ENCODE measurements at regions not wholly inside any gene's neighbourhood (a gene's known extent, or its start where the extent isn't known, plus 50 kb on each side); places are given as distances from the start of the nearest gene placed in this dataset.
"Not testable (repeated sequence)": the region's sequence is repeated elsewhere in the genome, so short reads cannot be mapped to it uniquely, and the experiment has no call there.

GRCh38 chr14:97796511-97796910 is 999.3 kb downstream of the VRK1 start:
- DNase-seq (ENCODE audit: low read depth): no peak

- no peak for DNase-seq (ENCODE audit: low read depth)
These were observed 1001.0 kb downstream of the VRK1 start for GRCh38 chr14:97798176-97798575.

GRCh38 chr14:97802430-97803373 is 1005.5 kb downstream of the VRK1 start:
- DNase-seq (ENCODE audit: low read depth): no peak

- DNase-seq (ENCODE audit: low read depth): no peak
These were observed 1006.9 kb downstream of the VRK1 start for GRCh38 chr14:97804056-97804455.

- no peak for DNase-seq (ENCODE audit: low read depth)
These were observed 1009.7 kb downstream of the VRK1 start for GRCh38 chr14:97806891-97807290.

GRCh38 chr14:97808541-97808940 is 1011.4 kb downstream of the VRK1 start:
- DNase-seq (ENCODE audit: low read depth): not testable (repeated sequence)

GRCh38 chr14:97813556-97813955 is 1016.4 kb downstream of the VRK1 start:
- no peak for DNase-seq (ENCODE audit: low read depth)

GRCh38 chr14:97820781-97821180 is 1023.6 kb downstream of the VRK1 start:
- no peak for DNase-seq (ENCODE audit: low read depth)

- DNase-seq (ENCODE audit: low read depth): no peak
These were observed 1027.0 kb downstream of the VRK1 start for GRCh38 chr14:97824218-97824617.

- no peak for DNase-seq (ENCODE audit: low read depth)
These were observed 1030.6 kb downstream of the VRK1 start for GRCh38 chr14:97827746-97828145.

GRCh38 chr14:97832776-97833175 is 1035.6 kb downstream of the VRK1 start:
- no peak for DNase-seq (ENCODE audit: low read depth)

GRCh38 chr14:97838986-97839385 is 1041.8 kb downstream of the VRK1 start:
- DNase-seq (ENCODE audit: low read depth): no peak

- DNase-seq (ENCODE audit: low read depth): no peak
These were observed 1043.0 kb downstream of the VRK1 start for GRCh38 chr14:97840159-97840558.

- no peak for DNase-seq (ENCODE audit: low read depth)
These were observed 1044.6 kb downstream of the VRK1 start for GRCh38 chr14:97841762-97842161.

GRCh38 chr14:97843066-97843465 is 1045.9 kb downstream of the VRK1 start:
- DNase-seq (ENCODE audit: low read depth): no peak

- DNase-seq (ENCODE audit: low read depth): no peak
These were observed 1046.9 kb downstream of the VRK1 start for GRCh38 chr14:97844042-97844441.

- DNase-seq (ENCODE audit: low read depth): no peak
These were observed 1049.0 kb downstream of the VRK1 start for GRCh38 chr14:97846156-97846555.

GRCh38 chr14:97848317-97848980 is 1051.3 kb downstream of the VRK1 start:
- no peak for DNase-seq (ENCODE audit: low read depth)

- no peak for DNase-seq (ENCODE audit: low read depth)
These were observed 1053.3 kb downstream of the VRK1 start for GRCh38 chr14:97850466-97850865.

- DNase-seq (ENCODE audit: low read depth): no peak
These were observed 1053.7 kb downstream of the VRK1 start for GRCh38 chr14:97850886-97851285.

GRCh38 chr14:97851428-97851995 is 1054.3 kb downstream of the VRK1 start:
- no peak for DNase-seq (ENCODE audit: low read depth)

- DNase-seq (ENCODE audit: low read depth): no peak
These were observed 1057.7 kb downstream of the VRK1 start for GRCh38 chr14:97854918-97855317.

GRCh38 chr14:97866195-97866594 is 1069.0 kb downstream of the VRK1 start:
- no peak for DNase-seq (ENCODE audit: low read depth)
